HG02571 (cell line): ENCODE measurements at regions not wholly inside any gene's neighbourhood (a gene's known extent, or its start where the extent isn't known, plus 50 kb on each side); places are given as distances from the start of the nearest gene placed in this dataset.
"Not testable (repeated sequence)": the region's sequence is repeated elsewhere in the genome, so short reads cannot be mapped to it uniquely, and the experiment has no call there.

Experiments
- ATAC-seq: cut with Tn5 transposase; IDR thresholded peaks from one replicate; pipeline ENCODE4 v1.9.1; 2021; ENCODE audit warnings: mild to moderate bottlenecking, moderate library complexity; ENCODE audit not compliant: unreplicated experiment

GRCh38 chr4:187715466-187715865 is 280.1 kb upstream of the ZFP42 start:
- no peak for ATAC-seq

DNA sequence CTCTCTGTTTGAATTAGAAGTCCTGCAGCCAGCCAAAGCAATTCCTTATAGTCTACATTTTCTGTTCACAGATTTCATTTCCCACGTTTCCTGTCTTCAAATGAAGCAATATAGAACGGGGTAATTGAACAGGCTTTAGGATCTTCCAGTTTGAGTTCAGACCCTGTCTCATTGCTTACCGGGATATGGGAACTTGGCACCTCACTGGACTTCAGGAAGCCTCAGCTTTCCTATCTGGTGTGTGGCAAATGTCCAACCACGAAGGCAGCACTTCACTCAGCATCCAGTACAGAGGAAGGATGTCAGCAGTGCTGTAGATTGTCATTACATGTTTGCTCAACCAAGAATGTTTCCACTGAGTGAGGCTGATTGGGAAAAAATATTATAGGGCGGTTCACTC is 271.1 kb upstream of the ZFP42 start:
- no peak for ATAC-seq

GRCh38 chr4:187726485-187726884 is 269.1 kb upstream of the ZFP42 start:
- no peak for ATAC-seq

- ATAC-seq, result no peak
Observed at GRCh38 chr4:187732524-187732923, 263.0 kb upstream of the ZFP42 start.

DNA sequence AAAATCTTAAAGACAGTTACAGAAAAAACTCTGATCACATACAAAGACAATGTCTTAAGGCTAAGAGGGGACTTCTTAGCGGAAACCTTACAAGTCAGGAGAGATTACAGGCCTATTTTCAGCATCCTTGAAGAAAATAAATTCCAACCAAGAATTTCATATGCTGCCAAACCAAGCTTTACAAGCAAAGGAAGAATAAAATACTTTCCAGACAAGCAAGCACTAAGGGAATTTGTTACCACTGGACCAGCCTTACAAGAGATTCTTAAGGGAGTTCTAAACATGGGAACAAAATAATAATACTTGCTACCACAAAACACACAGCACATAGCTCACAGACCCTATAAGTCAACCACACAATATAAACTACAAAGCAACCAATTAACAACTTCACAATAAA is 255.8 kb upstream of the ZFP42 start:
- no peak for ATAC-seq

- ATAC-seq, result no peak
Observed at GRCh38 chr4:187744911-187745310, 250.7 kb upstream of the ZFP42 start.

DNA sequence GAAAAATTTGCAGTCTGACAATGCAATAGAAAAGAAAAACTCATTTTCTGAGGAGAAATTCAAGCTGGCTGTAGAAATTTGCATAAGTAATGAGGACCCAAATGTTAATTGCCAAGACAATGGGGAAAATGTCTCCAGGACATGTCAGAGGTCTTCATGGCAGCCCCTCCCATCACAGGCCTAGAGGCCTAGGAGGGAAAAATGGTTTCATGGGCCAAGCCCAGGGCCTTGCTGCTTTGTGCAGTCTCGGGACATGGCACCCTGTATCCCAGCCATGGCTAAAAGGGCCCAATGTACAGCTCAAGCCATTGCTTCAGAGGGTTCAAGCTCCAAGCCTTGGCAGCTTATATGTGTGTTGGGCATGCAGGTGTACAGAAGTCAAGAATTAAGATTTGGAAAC is 244.9 kb upstream of the ZFP42 start:
- not testable (repeated sequence) for ATAC-seq

- ATAC-seq, result no peak
Observed at GRCh38 chr4:187767158-187767557, 228.4 kb upstream of the ZFP42 start.

DNA sequence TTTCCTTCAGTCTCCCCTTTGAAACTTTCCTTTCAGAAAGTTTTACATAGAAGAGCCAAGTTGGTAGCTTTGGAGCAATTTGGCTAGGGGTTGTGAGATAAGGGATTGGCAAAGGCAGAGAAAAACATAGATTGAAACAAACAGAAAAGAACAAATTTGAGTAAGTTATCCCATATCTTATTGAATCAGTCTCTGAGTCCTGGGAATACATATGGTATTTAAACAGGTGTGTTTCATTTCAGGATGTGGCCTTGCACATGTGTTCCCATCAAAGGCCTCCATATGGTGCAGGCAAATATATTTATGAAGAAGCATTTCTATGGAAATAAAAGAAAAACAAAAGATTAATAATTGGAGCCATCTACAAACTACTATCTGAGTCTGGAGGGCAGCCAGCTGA is 227.9 kb upstream of the ZFP42 start:
- no peak for ATAC-seq

DNA sequence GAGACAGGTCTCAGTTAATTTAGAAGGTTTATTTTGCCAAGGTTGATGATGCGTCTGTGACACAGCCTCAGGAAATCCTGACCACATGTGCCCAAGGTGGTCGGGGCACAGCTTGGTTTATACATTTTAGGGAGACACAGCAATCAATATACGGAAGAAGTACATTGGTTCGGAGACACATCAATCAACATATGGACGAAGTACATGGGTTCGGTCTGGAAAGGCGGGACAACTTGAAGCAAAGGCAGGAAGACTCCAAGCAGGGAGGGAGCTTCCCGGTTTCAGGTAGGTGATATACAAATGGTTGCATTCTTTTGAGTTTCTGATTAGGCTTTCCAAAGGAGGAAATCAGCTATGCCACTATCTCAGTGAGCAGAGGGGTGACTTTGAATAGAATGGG is 225.2 kb upstream of the ZFP42 start:
- no peak for ATAC-seq

- ATAC-seq, result no peak
Observed at GRCh38 chr4:187777954-187778353, 217.6 kb upstream of the ZFP42 start.

DNA sequence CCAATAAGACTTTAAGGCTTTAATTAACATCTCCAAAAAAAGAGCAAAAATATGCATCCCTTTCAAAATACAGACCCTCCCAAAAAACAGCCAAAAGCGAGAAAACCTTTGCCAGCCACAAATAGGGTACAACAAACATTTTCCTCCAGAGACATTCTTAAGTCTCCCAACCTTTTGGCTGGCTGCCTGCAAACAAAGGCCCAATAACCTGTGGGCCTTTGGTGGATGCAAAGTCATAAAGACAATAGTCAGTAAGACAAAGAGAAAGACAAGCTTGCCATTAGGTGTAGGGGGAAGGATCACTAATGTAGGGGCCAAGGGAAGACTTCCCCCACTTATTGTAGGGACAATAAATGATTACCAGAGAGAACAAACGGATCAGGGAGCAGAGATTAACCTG is 215.5 kb upstream of the ZFP42 start:
- no peak for ATAC-seq

DNA sequence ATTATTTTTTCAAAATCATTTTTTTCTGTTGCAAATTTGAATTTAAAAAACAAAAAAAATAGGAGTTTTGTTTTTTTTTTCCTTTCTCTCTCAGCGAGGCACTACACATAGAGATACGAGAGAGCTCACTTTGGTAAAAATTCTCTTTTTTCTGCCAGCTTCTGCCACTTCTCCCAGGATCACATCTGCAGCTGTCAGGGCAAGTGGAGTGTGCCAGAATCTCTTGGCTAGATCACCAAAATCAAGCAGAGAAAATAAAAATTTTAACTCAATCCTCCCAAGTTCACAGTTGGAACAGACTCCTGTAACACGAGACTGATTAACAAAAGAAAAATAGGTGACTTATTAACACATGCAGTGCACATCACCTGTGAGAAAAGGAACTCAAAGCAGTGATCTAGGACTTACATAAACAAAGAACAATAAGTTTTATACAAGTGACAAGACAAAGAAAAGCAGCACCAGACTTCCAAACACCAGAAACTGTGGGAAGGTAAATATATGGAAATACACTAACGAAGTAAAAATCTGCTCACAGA is 213.2 kb upstream of the ZFP42 start:
- ATAC-seq, result no peak

- ATAC-seq, result no peak
Observed at GRCh38 chr4:187786190-187786589, 209.4 kb upstream of the ZFP42 start.

GRCh38 chr4:187789078-187789477 is 206.5 kb upstream of the ZFP42 start:
- ATAC-seq, result no peak

- no peak for ATAC-seq
Observed at GRCh38 chr4:187795737-187796136, 199.8 kb upstream of the ZFP42 start.

- no peak for ATAC-seq
Observed at GRCh38 chr4:187798385-187798784, 197.2 kb upstream of the ZFP42 start.

- no peak for ATAC-seq
Observed at GRCh38 chr4:187799735-187800134, 195.8 kb upstream of the ZFP42 start.

DNA sequence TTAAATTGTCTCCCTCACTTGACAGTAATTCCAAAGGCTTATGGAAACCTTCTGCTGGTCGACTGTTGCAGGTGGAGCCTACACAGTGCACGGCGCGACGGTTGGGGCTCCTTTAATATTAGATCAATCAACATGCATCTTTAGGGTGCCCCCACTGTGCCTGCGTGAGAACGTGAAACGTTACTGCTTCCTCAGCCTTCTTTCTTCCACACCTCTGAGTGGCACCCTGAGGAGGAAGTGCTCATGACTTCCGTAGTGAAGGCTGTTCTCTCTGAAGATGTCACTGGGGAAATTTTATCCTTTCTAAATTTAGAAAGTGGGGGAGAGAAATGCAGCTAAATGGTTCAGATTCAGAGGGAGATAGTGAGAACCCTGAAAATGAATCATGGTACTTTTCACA is 184.0 kb upstream of the ZFP42 start:
- ATAC-seq, result no peak

GRCh38 chr4:187814737-187815465 is 180.7 kb upstream of the ZFP42 start:
- ATAC-seq, result no peak

GRCh38 chr4:187826725-187827124 is 168.8 kb upstream of the ZFP42 start:
- no peak for ATAC-seq

DNA sequence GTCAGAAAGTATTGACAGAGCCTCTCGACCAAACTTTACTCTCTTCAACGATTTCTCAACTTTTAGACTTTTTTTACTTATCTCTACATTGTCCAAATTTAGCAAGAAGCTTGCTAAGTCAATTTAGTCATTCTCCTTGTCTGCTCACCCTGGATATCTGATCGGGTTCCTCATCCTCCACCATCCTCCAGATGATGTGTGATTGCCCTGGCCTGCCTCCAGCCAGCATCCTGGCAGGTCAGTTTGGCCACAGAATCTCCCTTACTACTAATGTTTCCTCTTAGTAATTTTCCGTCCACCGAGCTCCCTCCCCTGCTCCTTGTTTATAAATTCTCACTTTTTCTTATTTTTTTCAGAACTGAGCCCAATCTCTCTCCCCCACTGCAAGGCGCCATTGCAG is 167.9 kb upstream of the ZFP42 start:
- ATAC-seq, result no peak

- ATAC-seq, result no peak
Observed at GRCh38 chr4:187839765-187840164, 155.8 kb upstream of the ZFP42 start.
